HCT116 (cell line): ENCODE measurements at regions not wholly inside any gene's neighbourhood (a gene's known extent, or its start where the extent isn't known, plus 50 kb on each side); places are given as distances from the start of the nearest gene placed in this dataset.

Experiments
- ATAC-seq: fragments of 200-7000 bp; cut with Tn5 transposase; 2 replicates; pipeline ENCODE4 v1.9.1; 2020; ENCODE audit warnings: mild to moderate bottlenecking, moderate library complexity
- BruUV-seq: library from RNA; stranded (reverse); fragments of 400-500 nt; replicated peaks from 2 replicates; lab custom pipeline; 2021; lab: Mats Ljungman, UMichigan
- CTCF ChIA-PET: fragments of 300-600 bp; sonication (Branson Sonifier 250); formaldehyde crosslinking; loops from one replicate; lab custom pipeline; 2021; ENCODE audit warnings: antibody characterized with exemption; lab: Charles Lee
- POLR2A ChIA-PET: fragments of 300-600, 350-600 bp; sonication (Branson Sonifier 250); formaldehyde crosslinking; loops from one replicate; lab custom pipeline; 2021; ENCODE audit warnings: antibody characterized with exemption; lab: Charles Lee
- RAD21 ChIA-PET, 2 experiments: fragments of 300-600 bp; sonication (Branson Sonifier 250); formaldehyde crosslinking; loops; one replicate each; lab custom pipeline; 2023; ENCODE audit warnings: low total read pairs in 2 of 2; ENCODE audit not compliant: uncharacterized antibody in 2 of 2, unreplicated experiment in 2 of 2, low non-redundant PET in 1 of 2; lab: Charles Lee
- DNase-seq: peaks from one replicate; pipeline ENCODE4 v3.0.0-alpha.2; 2010; ENCODE audit warnings: low read depth, low spot score
- H2AFZ ChIP-seq: fragments of 200-600 bp; shearing (Covaris generic), sonication (generic); 2 replicates; pipeline ENCODE4 v1.6.1; 2017; ENCODE audit warnings: low read depth, mixed run types, mixed read lengths, antibody characterized with exemption, low read length; ENCODE audit not compliant: poor library complexity, severe bottlenecking
- H3K27ac ChIP-seq: 2 replicates; pipeline ENCODE4 v1.5.1; 2012; ENCODE audit warnings: low read depth, low read length
- H3K27me3 ChIP-seq: fragments of 200-600 bp; sonication (generic); 2 replicates; pipeline ENCODE4 v1.6.1; 2016; ENCODE audit warnings: mixed run types, low read length, mixed read lengths; ENCODE audit not compliant: insufficient read depth
- H3K36me3 ChIP-seq, 2 experiments: fragments of 200-500 bp in 1 of 2; fragments of 200-600 bp in 1 of 2; sonication (Bioruptor generic) in 1 of 2; sonication (generic) in 1 of 2; 2 replicates each; pipeline versions ENCODE4 v1.5.1 to v1.6.1; 2014 to 2016; ENCODE audit warnings: low read length in 2 of 2, inconsistent platforms in 1 of 2, mixed read lengths in 1 of 2, mixed run types in 1 of 2; ENCODE audit not compliant: insufficient read depth in 2 of 2, control insufficient read depth in 1 of 2
- H3K4me1 ChIP-seq, 2 experiments: fragments of 200-600 bp in 1 of 2; sonication (generic) in 1 of 2; 2 replicates each; pipeline versions ENCODE4 v1.5.1 to v1.6.1; 2012 to 2017; ENCODE audit warnings: low read length in 2 of 2, inconsistent platforms in 1 of 2, mild to moderate bottlenecking in 1 of 2, mixed read lengths in 1 of 2, mixed run types in 1 of 2, moderate library complexity in 1 of 2; ENCODE audit not compliant: insufficient read depth in 2 of 2, control insufficient read depth in 1 of 2
- H3K4me2 ChIP-seq: fragments of 200-600 bp; sonication (generic); 2 replicates; pipeline ENCODE4 v1.6.1; 2017; ENCODE audit warnings: mixed run types, low read length, mixed read lengths
- H3K4me3 ChIP-seq, 2 experiments: fragments of 200-600 bp in 1 of 2; sonication (generic) in 1 of 2; replicated peaks in 1 of 2; 2 replicates each; pipeline ENCODE4 v1.5.1; 2011 to 2016; ENCODE audit warnings: low read length in 2 of 2, control low read depth in 1 of 2, low read depth in 1 of 2, mild to moderate bottlenecking in 1 of 2, mixed read lengths in 1 of 2, mixed run types in 1 of 2
- H3K79me2 ChIP-seq: fragments of 200-600 bp; sonication (generic); 2 replicates; pipeline ENCODE4 v1.6.1; 2017; ENCODE audit warnings: mild to moderate bottlenecking, mixed run types, low read length, moderate library complexity, mixed read lengths; ENCODE audit not compliant: insufficient read depth
- H3K9ac ChIP-seq: fragments of 200-600 bp; sonication (generic); 2 replicates; pipeline ENCODE4 v1.6.1; 2016; ENCODE audit warnings: low read length, mixed read lengths
- H3K9me2 ChIP-seq: fragments of 200-600 bp; sonication (generic), shearing (Covaris generic); 2 replicates; pipeline ENCODE4 v1.6.1; 2017; ENCODE audit warnings: mixed run types, mild to moderate bottlenecking, moderate library complexity; ENCODE audit not compliant: insufficient read depth
- H3K9me3 ChIP-seq, 2 experiments: fragments of 200-500 bp in 1 of 2; fragments of 200-600 bp in 1 of 2; sonication (Bioruptor generic) in 1 of 2; sonication (generic) in 1 of 2; 2 replicates each; pipeline ENCODE4 v1.6.1; 2014 to 2017; ENCODE audit warnings: low read length in 2 of 2, mixed read lengths in 2 of 2, inconsistent platforms in 1 of 2, low read depth in 1 of 2, mild to moderate bottlenecking in 1 of 2, mixed run types in 1 of 2, moderate library complexity in 1 of 2; ENCODE audit not compliant: control insufficient read depth in 1 of 2, insufficient read depth in 1 of 2
- H4K20me1 ChIP-seq: fragments of 200-600 bp; sonication (generic), shearing (Covaris generic); 2 replicates; pipeline ENCODE4 v1.6.1; 2017; ENCODE audit warnings: mixed run types, mild to moderate bottlenecking, moderate library complexity; ENCODE audit not compliant: insufficient read depth
- ATF3 ChIP-seq: IDR thresholded peaks from 2 replicates; pipeline ENCODE4 v1.6.1; 2012
- CTCF ChIP-seq, 3 experiments: fragments of 200-600 bp in 1 of 3; sonication (generic) in 1 of 3; IDR thresholded peaks in 2 of 3; conservative IDR thresholded peaks in 1 of 3; 2 replicates each; pipeline ENCODE4 v1.5.1; 2012 to 2017; ENCODE audit warnings: low read depth in 2 of 3, low read length in 2 of 3, antibody characterized with exemption in 1 of 3, borderline replicate concordance in 1 of 3, control low read depth in 1 of 3, mild to moderate bottlenecking in 1 of 3, mixed read lengths in 1 of 3, mixed run types in 1 of 3, moderate library complexity in 1 of 3; ENCODE audit not compliant: insufficient read depth in 1 of 3
- ELF1 ChIP-seq: IDR thresholded peaks from 2 replicates; pipeline ENCODE4 v1.6.1; 2012; ENCODE audit warnings: low read depth, borderline replicate concordance
- JUND ChIP-seq: IDR thresholded peaks from 2 replicates; pipeline ENCODE4 v1.6.1; 2012
- POLR2AphosphoS5 ChIP-seq: IDR thresholded peaks from 2 replicates; pipeline ENCODE4 v1.6.1; 2011; ENCODE audit warnings: mild to moderate bottlenecking, low read depth, low read length, moderate library complexity
- RAD21 ChIP-seq: IDR thresholded peaks from 2 replicates; pipeline ENCODE4 v1.6.1; 2012; ENCODE audit warnings: low read depth, mild to moderate bottlenecking
- SP1 ChIP-seq: IDR thresholded peaks from 2 replicates; pipeline ENCODE4 v1.6.1; 2012; ENCODE audit warnings: low read depth
- ZBTB33 ChIP-seq: IDR thresholded peaks from 2 replicates; pipeline ENCODE4 v1.6.1; 2011; ENCODE audit warnings: mild to moderate bottlenecking, low read length, moderate library complexity; ENCODE audit not compliant: insufficient replicate concordance; ENCODE audit errors: extremely low read depth
- ZNF274 ChIP-seq: fragments of 200-500 bp; sonication (Bioruptor generic); IDR thresholded peaks from 2 replicates; pipeline ENCODE4 v1.6.1; 2014; ENCODE audit warnings: mild to moderate bottlenecking, low read depth, low read length, inconsistent platforms
- intact Hi-C: fragments of 100-400 bp; cut with micrococcal nuclease; formaldehyde crosslinking; loops from 2 replicates; pipeline ENCODE4 v1.10.0; 2022

- Histone ChIP-seq H3K9me3 (peaks cover 3 to 7% of the 10 kb centered on the region in 2 experiments; a peak in 1 of 4 replicates), H3K79me2 (no peaks in the 10 kb centered on the region), H4K20me1 (no peaks in the 10 kb centered on the region), H3K27ac (no peak overlapping the region), H3K9me2 (no peaks in the 10 kb centered on the region), H3K36me3 (no peaks in the 10 kb centered on the region), H3K4me1 (no peaks in the 10 kb centered on the region), H2AFZ (no peak overlapping the region), H3K4me2 (no peak overlapping the region), H3K9ac (no peak overlapping the region), H3K27me3 (no peaks in the 10 kb centered on the region), H3K4me3 (no peak overlapping the region)
- ATAC-seq: no peak
- no TSS peak for BruUV-seq
- intact Hi-C loops: no loop called here
- TF ChIP-seq POLR2AphosphoS5 (no peak), JUND (no peak)
- RAD21 ChIA-PET: no interaction called here
- no peak for DNase-seq
- POLR2A ChIA-PET: no interaction called here
- CTCF ChIA-PET: no interaction called here
These were observed 326.1 kb downstream of the FSCB start for GRCh38 chr14:44180975-44181374.

GRCh38 chr14:44170556-44170955, 336.5 kb downstream of the FSCB start:
- H3K27ac ChIP-seq: no peak overlapping the region
- no peaks in the 10 kb centered on the region for H3K36me3 ChIP-seq
- BruUV-seq: no TSS peak
- no peak for TF ChIP-seq ELF1
- TF ChIP-seq CTCF (IDR thresholded peaks at IDR 0.05 in 2 of 3, conservative IDR thresholded peaks at IDR 0.05 in 1 of 3; ENCODE audit: borderline replicate concordance in 1 of 3, insufficient read depth in 1 of 3, low read depth in 2 of 3, low read length in 2 of 3): no peak
- TF ChIP-seq ZNF274: no peak
- no peak for TF ChIP-seq ZBTB33
- TF ChIP-seq RAD21: no peak
- no peak for TF ChIP-seq SP1
- no peak for TF ChIP-seq ATF3
- no peaks in the 10 kb centered on the region for H3K27me3 ChIP-seq
- intact Hi-C loops: no loop called here
- H4K20me1 ChIP-seq: no peaks in the 10 kb centered on the region
- ChIA-PET POLR2A (no interaction called here), CTCF (no interaction called here), RAD21 (no interaction called here)
- no peak overlapping the region for H3K9ac ChIP-seq
- H3K9me3 ChIP-seq: peaks cover 0 to 3% of the 10 kb centered on the region in 2 experiments; a peak in 2 of 4 replicates
- no peak overlapping the region for H3K4me2 ChIP-seq
- no peak overlapping the region for H2AFZ ChIP-seq
- no peaks in the 10 kb centered on the region for H3K79me2 ChIP-seq
- H3K9me2 ChIP-seq: no peaks in the 10 kb centered on the region
- no peaks in the 10 kb centered on the region for H3K4me1 ChIP-seq
- no peak overlapping the region for H3K4me3 ChIP-seq
- DNase-seq: no peak
- no peak for ATAC-seq
